ENCODE measurements at regions not wholly inside any gene's neighbourhood (a gene's known extent, or its start where the extent isn't known, plus 50 kb on each side); places are given as distances from the start of the nearest gene placed in this dataset.
"Not testable (repeated sequence)": the region's sequence is repeated elsewhere in the genome, so short reads cannot be mapped to it uniquely, and the experiment has no call there.

DNA sequence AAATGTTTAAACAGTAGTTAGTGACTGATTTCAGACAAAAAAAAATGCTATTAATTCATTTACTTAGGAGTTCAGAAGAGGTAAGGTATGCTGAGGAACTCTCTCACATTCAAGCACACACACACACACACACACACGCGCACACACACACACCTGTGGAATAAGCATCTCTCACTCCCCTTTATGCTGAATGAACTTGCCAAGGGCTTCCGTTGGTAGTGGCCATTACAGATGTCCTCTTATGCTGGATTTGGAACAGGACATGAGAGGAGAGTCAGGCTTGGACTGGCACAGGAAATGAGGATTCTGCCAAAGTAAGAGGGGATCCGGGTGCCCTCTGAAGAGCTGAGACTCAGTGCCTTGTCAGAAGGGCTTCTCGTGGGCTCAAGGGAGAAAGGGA is 463.4 kb upstream of the MIR17HG start:
- DNase-seq (ENCODE audit: insufficient read length, low spot score) (no peak), FAIRE-seq (no peak)
- TF ChIP-seq, protein P1, sequence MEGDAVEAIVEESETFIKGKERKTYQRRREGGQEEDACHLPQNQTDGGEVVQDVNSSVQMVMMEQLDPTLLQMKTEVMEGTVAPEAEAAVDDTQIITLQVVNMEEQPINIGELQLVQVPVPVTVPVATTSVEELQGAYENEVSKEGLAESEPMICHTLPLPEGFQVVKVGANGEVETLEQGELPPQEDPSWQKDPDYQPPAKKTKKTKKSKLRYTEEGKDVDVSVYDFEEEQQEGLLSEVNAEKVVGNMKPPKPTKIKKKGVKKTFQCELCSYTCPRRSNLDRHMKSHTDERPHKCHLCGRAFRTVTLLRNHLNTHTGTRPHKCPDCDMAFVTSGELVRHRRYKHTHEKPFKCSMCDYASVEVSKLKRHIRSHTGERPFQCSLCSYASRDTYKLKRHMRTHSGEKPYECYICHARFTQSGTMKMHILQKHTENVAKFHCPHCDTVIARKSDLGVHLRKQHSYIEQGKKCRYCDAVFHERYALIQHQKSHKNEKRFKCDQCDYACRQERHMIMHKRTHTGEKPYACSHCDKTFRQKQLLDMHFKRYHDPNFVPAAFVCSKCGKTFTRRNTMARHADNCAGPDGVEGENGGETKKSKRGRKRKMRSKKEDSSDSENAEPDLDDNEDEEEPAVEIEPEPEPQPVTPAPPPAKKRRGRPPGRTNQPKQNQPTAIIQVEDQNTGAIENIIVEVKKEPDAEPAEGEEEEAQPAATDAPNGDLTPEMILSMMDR (IDR thresholded peaks at IDR 0.05; ENCODE audit: insufficient read depth, missing control alignments), result no peak

DNA sequence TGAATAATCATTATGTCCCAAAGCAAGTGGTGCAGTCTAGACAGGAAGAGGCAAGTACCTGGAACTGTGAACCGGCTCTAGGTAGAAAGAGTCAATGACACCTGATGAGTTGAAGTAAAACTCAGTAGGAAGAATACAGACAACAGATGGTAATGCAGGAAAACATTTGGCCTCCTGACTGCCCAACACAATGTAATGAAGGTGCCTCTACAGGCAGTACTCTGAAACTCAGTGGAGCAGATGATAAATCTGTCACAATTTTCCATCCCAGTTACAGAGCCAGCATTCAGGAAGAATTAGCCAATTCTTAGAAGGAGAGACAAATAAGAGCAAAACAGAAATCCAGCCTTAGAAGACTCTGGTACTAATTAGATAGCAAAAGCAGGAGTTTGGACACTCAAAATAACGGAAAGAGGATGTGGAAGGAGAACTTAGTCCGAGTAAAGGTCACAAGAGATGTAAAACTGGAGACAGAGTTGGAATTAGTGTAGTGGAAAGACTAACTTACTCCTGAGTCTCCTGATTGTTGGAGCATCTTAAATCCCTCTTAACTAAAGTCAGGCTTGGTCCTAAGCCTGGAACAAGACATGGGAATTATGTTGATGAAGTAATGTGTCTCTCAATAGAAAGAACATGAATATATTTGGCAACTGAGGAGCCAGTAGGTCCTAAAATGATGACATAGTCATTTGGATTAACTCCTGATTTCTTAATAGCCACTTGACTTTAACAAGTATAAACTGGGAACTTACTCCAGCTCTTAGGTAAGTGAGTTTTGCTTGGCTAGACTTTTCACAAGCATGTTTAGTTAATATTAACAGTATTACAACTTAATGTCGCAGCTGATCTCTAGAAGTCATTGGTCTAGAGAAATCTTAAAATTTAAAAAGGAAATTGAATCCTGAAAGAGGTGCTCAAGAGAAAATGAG is 457.3 kb upstream of the MIR17HG start:
- TF ChIP-seq, protein P1 (IDR thresholded peaks at IDR 0.05; ENCODE audit: insufficient read depth, missing control alignments), result no peak
- FAIRE-seq, result no peak
- no peak for DNase-seq (ENCODE audit: insufficient read length, low spot score)

DNA sequence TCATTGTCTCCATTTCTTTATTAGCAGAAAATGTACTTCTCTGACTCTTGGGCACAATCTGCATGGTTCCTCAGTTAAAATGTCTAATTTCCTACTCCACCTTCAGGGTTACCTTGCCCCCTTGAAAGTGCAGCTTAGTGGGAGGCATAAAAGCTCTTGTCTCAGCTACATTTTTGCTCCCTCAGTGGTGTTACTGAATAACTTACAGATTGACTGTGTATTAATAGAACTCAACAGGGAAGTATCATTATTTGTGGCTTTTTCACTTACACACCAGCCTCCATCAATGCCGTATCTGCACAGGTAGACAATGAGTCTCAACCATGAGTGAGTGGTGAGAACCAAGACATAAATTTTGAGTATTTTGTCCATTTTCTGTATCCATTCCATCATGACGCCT is 456.2 kb upstream of the MIR17HG start:
- no peak for DNase-seq (ENCODE audit: insufficient read length, low spot score)

DNA sequence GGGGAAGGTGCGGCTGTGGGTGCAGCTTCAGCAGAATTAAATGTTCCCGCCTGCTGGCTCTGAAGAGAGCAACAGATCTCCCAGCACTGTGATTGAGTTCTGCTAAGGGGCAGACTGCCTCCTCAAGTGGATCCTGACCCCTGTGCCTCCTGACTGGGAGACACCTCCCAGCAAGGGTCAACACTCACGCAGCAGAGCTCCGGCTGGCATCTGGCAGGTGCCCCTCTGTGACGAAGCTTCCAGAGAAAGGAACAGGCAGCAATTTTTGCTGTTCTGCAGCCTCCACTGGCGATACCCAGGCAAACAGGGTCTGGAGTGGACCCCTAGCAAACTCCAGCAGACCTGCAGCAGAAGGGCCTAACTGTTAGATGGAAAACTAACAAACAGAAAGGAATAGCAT is 454.3 kb upstream of the MIR17HG start:
- not testable (repeated sequence) for FAIRE-seq; DNase-seq (ENCODE audit: insufficient read length, low spot score)

More for the DNA sequence above, 456.2 kb upstream of the MIR17HG start:
- TF ChIP-seq, protein P1 (IDR thresholded peaks at IDR 0.05; ENCODE audit: insufficient read depth, missing control alignments), result no peak
- no peak for FAIRE-seq

DNA sequence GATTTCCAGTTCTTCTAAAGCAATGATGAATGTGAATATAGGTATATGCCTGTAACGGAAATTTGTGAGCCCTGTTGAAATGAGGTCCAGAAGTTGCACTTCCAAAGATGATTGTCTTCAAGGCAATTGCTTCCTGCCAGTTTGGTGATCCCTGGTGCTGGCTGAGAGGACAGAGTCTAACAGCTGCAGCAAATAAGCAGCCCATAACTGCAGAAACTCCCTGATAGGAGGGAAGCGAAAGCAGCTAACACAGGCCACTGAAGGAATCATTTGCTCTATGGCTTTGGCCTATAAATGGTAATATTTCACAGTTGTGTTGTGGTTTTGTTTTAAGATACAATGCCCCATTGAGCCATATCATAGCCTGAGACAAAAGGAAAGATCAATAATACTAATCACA is 451.5 kb upstream of the MIR17HG start:
- DNase-seq (ENCODE audit: insufficient read length, low spot score) (no peak), FAIRE-seq (no peak)
- TF ChIP-seq, protein P1 (IDR thresholded peaks at IDR 0.05; ENCODE audit: insufficient read depth, missing control alignments), result no peak

DNA sequence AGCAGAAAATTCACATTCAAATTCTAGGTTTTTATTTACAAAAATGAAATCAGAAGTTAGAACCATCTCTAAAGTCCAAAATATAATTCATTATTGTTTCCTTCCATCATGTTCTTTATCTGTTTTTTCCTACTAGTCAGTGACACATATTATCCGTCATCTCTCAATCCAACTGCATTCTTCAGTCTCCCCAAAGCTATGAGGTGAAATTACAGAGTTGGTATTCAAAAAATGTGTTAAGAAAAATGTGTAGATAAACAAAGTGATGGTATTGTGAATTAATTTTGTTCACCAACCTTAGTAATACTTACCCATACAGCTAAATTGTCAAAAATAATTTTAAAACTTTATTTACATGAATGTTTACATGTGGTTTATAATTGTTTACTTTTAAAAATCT is 448.7 kb upstream of the MIR17HG start:
- no peak for DNase-seq (ENCODE audit: insufficient read length, low spot score)
- TF ChIP-seq, protein P1 (IDR thresholded peaks at IDR 0.05; ENCODE audit: insufficient read depth, missing control alignments), result no peak
- FAIRE-seq, result no peak

DNA sequence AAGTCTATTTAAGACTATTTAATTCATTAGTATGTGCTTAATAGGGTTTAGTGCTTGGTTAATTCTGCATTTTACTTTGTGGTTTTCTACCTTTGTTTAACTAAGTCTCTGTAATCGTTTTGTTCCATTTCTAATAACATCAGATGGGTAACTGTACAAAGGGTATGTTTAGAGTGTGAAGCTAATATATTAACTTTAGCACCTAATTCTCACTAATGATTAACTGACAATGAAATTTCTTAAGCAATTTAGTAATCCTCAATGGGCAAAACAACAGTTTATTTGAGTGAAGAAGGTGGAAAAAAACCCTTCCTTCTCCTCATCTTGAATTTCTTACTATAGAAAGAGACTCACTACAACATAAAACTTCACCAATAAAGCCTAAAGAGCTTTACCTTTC is 448.1 kb upstream of the MIR17HG start:
- TF ChIP-seq, protein P1 (IDR thresholded peaks at IDR 0.05; ENCODE audit: insufficient read depth, missing control alignments), result no peak
- peak; percentile 56 for FAIRE-seq
- DNase-seq (ENCODE audit: insufficient read length, low spot score), result no peak
